HEK293T (cell line): ENCODE measurements at regions not wholly inside any gene's neighbourhood (a gene's known extent, or its start where the extent isn't known, plus 50 kb on each side); places are given as distances from the start of the nearest gene placed in this dataset.

Experiments
- CTCF ChIA-PET: fragments of 350-600 bp; formaldehyde crosslinking; extraction: SDS; loops from one replicate; lab custom pipeline; 2021; ENCODE audit warnings: antibody characterized with exemption, inconsistent platforms; lab: Yijun Ruan, JAX
- POLR2A ChIA-PET: fragments of 350-600 bp; formaldehyde crosslinking; extraction: SDS; loops from one replicate; lab custom pipeline; 2020; ENCODE audit warnings: antibody characterized with exemption, inconsistent platforms; lab: Yijun Ruan, JAX
- DNase-seq: peaks from one replicate; pipeline ENCODE4 v3.0.0; 2012; ENCODE audit warnings: mixed read lengths; ENCODE audit errors: extremely low spot score
- ARNT ChIP-seq: fragments of 450-650 bp; IDR thresholded peaks from 2 replicates; pipeline ENCODE4 v1.6.1; 2017; ENCODE audit warnings: mild to moderate bottlenecking
- BHLHE40 ChIP-seq: fragments of 450-650 bp; IDR thresholded peaks from 2 replicates; pipeline ENCODE4 v1.6.1; 2016; ENCODE audit warnings: mild to moderate bottlenecking, moderate library complexity, borderline replicate concordance
- CTBP1 ChIP-seq: fragments of 450-650 bp; IDR thresholded peaks from 2 replicates; pipeline ENCODE4 v1.6.1; 2016; ENCODE audit warnings: borderline replicate concordance
- ELF4 ChIP-seq: fragments of 450-650 bp; IDR thresholded peaks from 2 replicates; pipeline ENCODE4 v1.6.1; 2017; ENCODE audit warnings: antibody characterized with exemption
- FOXM1 ChIP-seq: fragments of 450-650 bp; IDR thresholded peaks from 2 replicates; pipeline ENCODE4 v1.6.1; 2017; ENCODE audit warnings: mild to moderate bottlenecking, borderline replicate concordance
- L3MBTL2 ChIP-seq: fragments of 450-650 bp; conservative IDR thresholded peaks from 2 replicates; pipeline ENCODE4 v1.6.1; 2016; ENCODE audit warnings: mild to moderate bottlenecking
- LEF1 ChIP-seq: fragments of 450-650 bp; IDR thresholded peaks from 2 replicates; pipeline ENCODE4 v1.6.1; 2017; ENCODE audit warnings: mild to moderate bottlenecking, borderline replicate concordance
- SP1 ChIP-seq: fragments of 450-650 bp; IDR thresholded peaks from 2 replicates; pipeline ENCODE4 v1.6.1; 2017
- SUZ12 ChIP-seq: fragments of 450-650 bp; IDR thresholded peaks from 2 replicates; pipeline ENCODE4 v1.6.1; 2016; ENCODE audit warnings: mild to moderate bottlenecking

- ChIA-PET POLR2A (no interaction called here), CTCF (no interaction called here)
- no peak for DNase-seq
- TF ChIP-seq BHLHE40 (no peak), ARNT (no peak), ELF4 (no peak), SP1 (no peak), FOXM1 (no peak), CTBP1 (no peak), SUZ12 (no peak), L3MBTL2 (no peak), LEF1 (no peak)
Observed at GRCh38 chr5:130237721-130238120, 333.5 kb downstream of the CHSY3 start.
